ENCODE measurements at regions not wholly inside any gene's neighbourhood (a gene's known extent, or its start where the extent isn't known, plus 50 kb on each side); places are given as distances from the start of the nearest gene placed in this dataset.
"Not testable (repeated sequence)": the region's sequence is repeated elsewhere in the genome, so short reads cannot be mapped to it uniquely, and the experiment has no call there.

- TF ChIP-seq HNF4G (IDR thresholded peaks at IDR 0.05; ENCODE audit: borderline replicate concordance, low read depth, low read length) (0 out of 2 replicates have a peak, but pooled peaks have one; percentile 11), SAP130 (CRISPR knock-in tag; IDR thresholded peaks at IDR 0.05; ENCODE audit: low read depth) (0 out of 2 replicates have a peak, but pooled peaks have one; percentile 17), MZF1 (CRISPR knock-in tag; IDR thresholded peaks at IDR 0.05; ENCODE audit: borderline replicate concordance) (0 out of 2 replicates have a peak, but pooled peaks have one; percentile 66), RBAK (CRISPR knock-in tag; IDR thresholded peaks at IDR 0.05) (0 out of 2 replicates have a peak, but pooled peaks have one; percentile 36), ZNF343 (CRISPR knock-in tag; IDR thresholded peaks at IDR 0.05) (peak; percentile 62; the same call in 1 of the 2 replicates), IKZF4 (CRISPR knock-in tag; IDR thresholded peaks at IDR 0.05; ENCODE audit: borderline replicate concordance, low read depth, not compliant biosample characterization) (peak; percentile 21)
- not testable (repeated sequence) for TF ChIP-seq HNF4G (CRISPR knock-in tag; IDR thresholded peaks at IDR 0.05; ENCODE audit: borderline replicate concordance, low read depth)
- TF ChIP-seq, protein P1, sequence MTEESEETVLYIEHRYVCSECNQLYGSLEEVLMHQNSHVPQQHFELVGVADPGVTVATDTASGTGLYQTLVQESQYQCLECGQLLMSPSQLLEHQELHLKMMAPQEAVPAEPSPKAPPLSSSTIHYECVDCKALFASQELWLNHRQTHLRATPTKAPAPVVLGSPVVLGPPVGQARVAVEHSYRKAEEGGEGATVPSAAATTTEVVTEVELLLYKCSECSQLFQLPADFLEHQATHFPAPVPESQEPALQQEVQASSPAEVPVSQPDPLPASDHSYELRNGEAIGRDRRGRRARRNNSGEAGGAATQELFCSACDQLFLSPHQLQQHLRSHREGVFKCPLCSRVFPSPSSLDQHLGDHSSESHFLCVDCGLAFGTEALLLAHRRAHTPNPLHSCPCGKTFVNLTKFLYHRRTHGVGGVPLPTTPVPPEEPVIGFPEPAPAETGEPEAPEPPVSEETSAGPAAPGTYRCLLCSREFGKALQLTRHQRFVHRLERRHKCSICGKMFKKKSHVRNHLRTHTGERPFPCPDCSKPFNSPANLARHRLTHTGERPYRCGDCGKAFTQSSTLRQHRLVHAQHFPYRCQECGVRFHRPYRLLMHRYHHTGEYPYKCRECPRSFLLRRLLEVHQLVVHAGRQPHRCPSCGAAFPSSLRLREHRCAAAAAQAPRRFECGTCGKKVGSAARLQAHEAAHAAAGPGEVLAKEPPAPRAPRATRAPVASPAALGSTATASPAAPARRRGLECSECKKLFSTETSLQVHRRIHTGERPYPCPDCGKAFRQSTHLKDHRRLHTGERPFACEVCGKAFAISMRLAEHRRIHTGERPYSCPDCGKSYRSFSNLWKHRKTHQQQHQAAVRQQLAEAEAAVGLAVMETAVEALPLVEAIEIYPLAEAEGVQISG (CRISPR knock-in tag; IDR thresholded peaks at IDR 0.05): 0 out of 2 replicates have a peak, but pooled peaks have one; percentile 49
These were observed 133.1 kb downstream of the CENPC start (continued) for GRCh38 chr4:67412153-67412712.

- intact Hi-C loops (cut with micrococcal nuclease; ENCODE audit: unreplicated experiment): no loop called here
- no peaks in the 10 kb centered on the region for H3K9me3 ChIP-seq (ENCODE audit: low read length)
- no peak overlapping the region for H3K4me3 ChIP-seq (replicated peaks in 1 of 3; ENCODE audit: insufficient read depth in 1 of 3, low read depth in 2 of 3, low read length in 3 of 3)
- CTCF ChIA-PET (ENCODE audit: low intra/inter-chr PET ratio, low total read pairs): no interaction called here
- FAIRE-seq (no peak), ATAC-seq (no peak), DNase-seq (ENCODE audit: low spot score) (no peak)
- no peaks in the 10 kb centered on the region for H3K79me2 ChIP-seq (ENCODE audit: insufficient read depth, low read length)
- POLR2A ChIA-PET: no interaction called here
- no peaks in the 10 kb centered on the region for H4K20me1 ChIP-seq (ENCODE audit: insufficient read depth, low read length)
- no peak overlapping the region for H3K27ac ChIP-seq (ENCODE audit: extremely low read length, insufficient read depth, low read length)
- H3K4me1 ChIP-seq (ENCODE audit: insufficient read depth, low read length): 0 out of 2 replicates have a peak, but pooled peaks cover 5% of the 10 kb centered on the region
- H3K9ac ChIP-seq (ENCODE audit: insufficient read depth, low read depth, low read length): no peak overlapping the region
- no TSS peak for BruUV-seq (replicated peaks)
- in situ Hi-C loops (cut with HindIII; ENCODE audit: extremely low pct_ligation_motif_present, low pct_unique_long_range_greater_than_20kb): no loop called here
- no peak overlapping the region for H2AFZ ChIP-seq (ENCODE audit: low read length)
- H3K27me3 ChIP-seq (ENCODE audit: control insufficient read depth in 1 of 2, insufficient read depth in 2 of 2, low read length in 2 of 2): no peaks in the 10 kb centered on the region
- no peak overlapping the region for H3K4me2 ChIP-seq (ENCODE audit: low read depth, low read length)
- no peaks in the 10 kb centered on the region for H3K36me3 ChIP-seq (replicated peaks in 1 of 2; ENCODE audit: control insufficient read depth in 1 of 2, insufficient read depth in 2 of 2, low read length in 2 of 2)
- TF ChIP-seq ZNF597 (CRISPR knock-in tag; IDR thresholded peaks at IDR 0.05): no peak
- TF ChIP-seq TFDP2 (CRISPR knock-in tag; IDR thresholded peaks at IDR 0.05): no peak
- TF ChIP-seq MIER2 (CRISPR knock-in tag; IDR thresholded peaks at IDR 0.05): no peak
- TF ChIP-seq ZNF512B (CRISPR knock-in tag; IDR thresholded peaks at IDR 0.05; ENCODE audit: borderline replicate concordance): no peak
- TF ChIP-seq CENPX (CRISPR knock-in tag; IDR thresholded peaks at IDR 0.05): no peak
- TF ChIP-seq CHD2 (IDR thresholded peaks at IDR 0.05; ENCODE audit: low read depth, low read length): no peak
- no peak for TF ChIP-seq FOXC1 (CRISPR knock-in tag; IDR thresholded peaks at IDR 0.05; ENCODE audit: borderline replicate concordance)
These were observed 142.0 kb downstream of the CENPC start for GRCh38 chr4:67403342-67403741.

Measured in HepG2 (cell line).